ENCODE measurements at regions not wholly inside any gene's neighbourhood (a gene's known extent, or its start where the extent isn't known, plus 50 kb on each side); places are given as distances from the start of the nearest gene placed in this dataset.
"Not testable (repeated sequence)": the region's sequence is repeated elsewhere in the genome, so short reads cannot be mapped to it uniquely, and the experiment has no call there.

GRCh38 chr5:99019812-99020697 is 91.2 kb upstream of the CHD1 start:
- no peak for DNase-seq (ENCODE audit: low read depth, low spot score)

GRCh38 chr5:99019254-99019653 is 90.4 kb upstream of the CHD1 start:
- no peak for DNase-seq (ENCODE audit: low read depth, low spot score)

GRCh38 chr5:99010294-99010693 is 81.5 kb upstream of the CHD1 start:
- DNase-seq (ENCODE audit: low read depth, low spot score), result no peak

- DNase-seq (ENCODE audit: low read depth, low spot score), result not testable (repeated sequence)
Observed at GRCh38 chr5:99008009-99008408, 79.2 kb upstream of the CHD1 start.

- DNase-seq (ENCODE audit: low read depth, low spot score), result no peak
Observed at GRCh38 chr5:99005506-99005905, 76.7 kb upstream of the CHD1 start.

- DNase-seq (ENCODE audit: low read depth, low spot score), result no peak
Observed at GRCh38 chr5:99004960-99005359, 76.2 kb upstream of the CHD1 start.

GRCh38 chr5:99000876-99001275 is 72.1 kb upstream of the CHD1 start:
- DNase-seq (ENCODE audit: low read depth, low spot score), result no peak

- DNase-seq (ENCODE audit: low read depth, low spot score), result no peak
Observed at GRCh38 chr5:99000221-99000620, 71.4 kb upstream of the CHD1 start.

GRCh38 chr5:98999631-99000030 is 70.8 kb upstream of the CHD1 start:
- DNase-seq (ENCODE audit: low read depth, low spot score), result no peak

GRCh38 chr5:98997000-98997399 is 68.2 kb upstream of the CHD1 start:
- DNase-seq (ENCODE audit: low read depth, low spot score), result no peak

- DNase-seq (ENCODE audit: low read depth, low spot score), result no peak
Observed at GRCh38 chr5:98994611-98995010, 65.8 kb upstream of the CHD1 start.

- no peak for DNase-seq (ENCODE audit: low read depth, low spot score)
Observed at GRCh38 chr5:98993512-98993911, 64.7 kb upstream of the CHD1 start.

GRCh38 chr5:98992552-98992951 is 63.7 kb upstream of the CHD1 start:
- DNase-seq (ENCODE audit: low read depth, low spot score), result no peak

- no peak for DNase-seq (ENCODE audit: low read depth, low spot score)
Observed at GRCh38 chr5:98989727-98990126, 60.9 kb upstream of the CHD1 start.

- DNase-seq (ENCODE audit: low read depth, low spot score), result no peak
Observed at GRCh38 chr5:98986587-98986986, 57.8 kb upstream of the CHD1 start.

GRCh38 chr5:98982880-98983279 is 54.1 kb upstream of the CHD1 start:
- no peak for DNase-seq (ENCODE audit: low read depth, low spot score)
